Astrocyte (in vitro differentiated cells and primary cell): ENCODE measurements at regions not wholly inside any gene's neighbourhood (a gene's known extent, or its start where the extent isn't known, plus 50 kb on each side); places are given as distances from the start of the nearest gene placed in this dataset.

ENCODE experiments used
- CTCF ChIP-seq: IDR thresholded peaks from 2 replicates; pipeline ENCODE4 v1.5.1; 2011; ENCODE audit warnings: low read depth, mild to moderate bottlenecking, inconsistent platforms, low read length, moderate library complexity; ENCODE audit not compliant: insufficient read depth
- EZH2 ChIP-seq: IDR thresholded peaks from 2 replicates; pipeline ENCODE4 v1.6.1; 2012; ENCODE audit warnings: mild to moderate bottlenecking, low read length, inconsistent platforms; ENCODE audit not compliant: insufficient read depth

GRCh38 chr20:51126337-51126736 lies 103.4 kb upstream of the KCNG1 start:
- TF ChIP-seq CTCF = no peak
- no peak for TF ChIP-seq EZH2
